CD4-positive, alpha-beta T cell (primary cell): ENCODE measurements at regions not wholly inside any gene's neighbourhood (a gene's known extent, or its start where the extent isn't known, plus 50 kb on each side); places are given as distances from the start of the nearest gene placed in this dataset.

ENCODE experiments used
- ATAC-seq: fragments of 200-7000 bp; cut with Tn5 transposase; one replicate; pipeline ENCODE4 v1.10.0; 2022; ENCODE audit warnings: mild to moderate bottlenecking; ENCODE audit not compliant: poor library complexity
- CTCF ChIA-PET: fragments of 350-600 bp; sonication (Branson Sonifier 250); formaldehyde crosslinking; loops from one replicate; lab custom pipeline; 2021; ENCODE audit warnings: antibody characterized with exemption, inconsistent platforms; lab: Charles Lee
- POLR2A ChIA-PET: fragments of 350-600 bp; sonication (Branson Sonifier 250); formaldehyde crosslinking; loops from one replicate; lab custom pipeline; 2021; ENCODE audit warnings: antibody characterized with exemption, inconsistent platforms; lab: Charles Lee
- DNase-seq, 14 experiments: peaks; one replicate each; pipeline ENCODE4 v3.0.0-alpha.2; 2013 to 2020; ENCODE audit warnings: mixed read lengths in 2 of 14
- H3K27ac ChIP-seq, 2 donors: one replicate each; pipeline versions ENCODE4 v1.5.1 to v1.7.0; 2013; ENCODE audit warnings: low read length in 2 of 2, low read depth in 1 of 2, mild to moderate bottlenecking in 1 of 2
- H3K27me3 ChIP-seq, 2 experiments: 1 replicate in 1 of 2; 2 replicates in 1 of 2; pipeline versions ENCODE4 v1.6.1 to v1.7.0; 2013; ENCODE audit warnings: low read length in 2 of 2, control low read depth in 1 of 2, mild to moderate bottlenecking in 1 of 2, moderate library complexity in 1 of 2; ENCODE audit not compliant: insufficient read depth in 2 of 2, control insufficient read depth in 1 of 2
- H3K36me3 ChIP-seq: one replicate; pipeline ENCODE4 v1.6.1; 2013; ENCODE audit warnings: low read length, control low read depth; ENCODE audit not compliant: insufficient read depth
- H3K4me1 ChIP-seq: one replicate; pipeline ENCODE4 v1.6.1; 2013; ENCODE audit warnings: low read length, control low read depth; ENCODE audit not compliant: insufficient read depth
- H3K4me3 ChIP-seq: one replicate; pipeline ENCODE4 v1.5.1; 2013; ENCODE audit warnings: mild to moderate bottlenecking, low read length, moderate library complexity
- H3K9me3 ChIP-seq, 2 experiments: 1 replicate in 1 of 2; 2 replicates in 1 of 2; pipeline versions ENCODE4 v1.6.1 to v1.7.0; 2013; ENCODE audit warnings: low read length in 2 of 2, mild to moderate bottlenecking in 2 of 2, control low read depth in 1 of 2, moderate library complexity in 1 of 2; ENCODE audit not compliant: control insufficient read depth in 1 of 2, insufficient read depth in 1 of 2
- H3K27ac Mint-ChIP-seq: one replicate; pipeline ENCODE4 v1.8.0; 2020; ENCODE audit warnings: mixed read lengths
- H3K27me3 Mint-ChIP-seq: one replicate; pipeline ENCODE4 v1.8.0; 2021; ENCODE audit warnings: mixed read lengths
- H3K36me3 Mint-ChIP-seq: one replicate; pipeline ENCODE4 v1.8.0; 2021; ENCODE audit warnings: low read depth, mixed read lengths
- H3K4me1 Mint-ChIP-seq: one replicate; pipeline ENCODE4 v1.8.0; 2021; ENCODE audit warnings: low read depth, mixed read lengths
- H3K4me3 Mint-ChIP-seq: one replicate; pipeline ENCODE4 v1.8.0; 2020; ENCODE audit warnings: mild to moderate bottlenecking, mixed read lengths
- H3K9me3 Mint-ChIP-seq: one replicate; pipeline ENCODE4 v1.8.0; 2020; ENCODE audit warnings: mixed read lengths
- CTCF ChIP-seq: fragments of 200-600 bp; IDR thresholded peaks from one replicate; pipeline ENCODE4 v1.8.0; 2022; ENCODE audit warnings: antibody characterized with exemption, mild to moderate bottlenecking
- intact Hi-C, 2 experiments: fragments of 100-400 bp; cut with DNase I in 1 of 2; cut with micrococcal nuclease in 1 of 2; formaldehyde crosslinking; loops; one replicate each; pipeline versions ENCODE4 v1.15.1 to v1.9.0; 2023 to 2025; cut with DNase I, micrococcal nuclease

- intact Hi-C loops: no loop called here
- no peak overlapping the region for H3K27ac Mint-ChIP-seq
- H3K36me3 Mint-ChIP-seq: no peaks in the 10 kb centered on the region
- CTCF ChIA-PET: no interaction called here
- Histone ChIP-seq H3K4me1 (no peaks in the 10 kb centered on the region), H3K36me3 (no peaks in the 10 kb centered on the region), H3K4me3 (no peak overlapping the region), H3K27me3 (no peaks in the 10 kb centered on the region), H3K27ac (no peak overlapping the region), H3K9me3 (peaks cover 0 to 3% of the 10 kb centered on the region in 2 experiments)
- ATAC-seq: no peak
- POLR2A ChIA-PET: no interaction called here
- H3K9me3 Mint-ChIP-seq: peaks cover 5% of the 10 kb centered on the region
- TF ChIP-seq CTCF: no peak
- H3K4me3 Mint-ChIP-seq: no peak overlapping the region
- no peaks in the 10 kb centered on the region for H3K4me1 Mint-ChIP-seq
- DNase-seq: no peak
- H3K27me3 Mint-ChIP-seq: no peaks in the 10 kb centered on the region
Observed at GRCh38 chr5:124283031-124283430, 463.4 kb downstream of the ZNF608 start.

DNA sequence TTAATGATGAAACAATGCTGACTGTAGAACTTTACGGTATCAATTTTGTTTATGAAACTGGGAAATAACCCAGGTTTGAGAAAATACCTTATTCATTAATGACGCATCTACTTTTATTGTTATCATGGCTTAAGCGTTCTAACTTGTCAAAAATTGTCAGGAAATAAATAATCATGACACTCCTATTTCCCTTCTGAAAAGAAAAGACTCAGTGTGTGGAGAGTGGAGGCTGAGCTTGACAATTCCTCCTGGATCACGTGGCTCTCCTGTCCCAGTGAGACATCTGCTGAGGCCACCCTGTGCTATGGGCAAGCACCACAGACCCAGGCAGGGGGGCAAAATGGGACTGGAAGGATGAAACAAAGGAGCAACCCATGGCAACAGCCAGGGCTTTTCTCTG lies 466.4 kb downstream of the ZNF608 start:
- Histone ChIP-seq H3K9me3 (no peaks in the 10 kb centered on the region), H3K27ac (no peak overlapping the region), H3K4me1 (no peaks in the 10 kb centered on the region), H3K4me3 (no peak overlapping the region), H3K36me3 (no peaks in the 10 kb centered on the region), H3K27me3 (no peaks in the 10 kb centered on the region)
- Mint-ChIP-seq H3K9me3 (peaks cover 2% of the 10 kb centered on the region), H3K4me3 (no peak overlapping the region), H3K27ac (no peak overlapping the region), H3K36me3 (no peaks in the 10 kb centered on the region), H3K27me3 (no peaks in the 10 kb centered on the region), H3K4me1 (no peaks in the 10 kb centered on the region)
- ChIA-PET CTCF (no interaction called here), POLR2A (no interaction called here)
- DNase-seq (no peak), ATAC-seq (no peak)
- intact Hi-C loops: no loop called here
- TF ChIP-seq CTCF: no peak

- Histone ChIP-seq H3K36me3 (no peaks in the 10 kb centered on the region), H3K27ac (no peak overlapping the region), H3K27me3 (no peaks in the 10 kb centered on the region), H3K9me3 (no peaks in the 10 kb centered on the region), H3K4me1 (no peaks in the 10 kb centered on the region), H3K4me3 (no peak overlapping the region)
- Mint-ChIP-seq H3K9me3 (peaks cover 2% of the 10 kb centered on the region), H3K4me1 (no peaks in the 10 kb centered on the region), H3K36me3 (no peaks in the 10 kb centered on the region), H3K4me3 (no peak overlapping the region), H3K27ac (no peak overlapping the region), H3K27me3 (no peaks in the 10 kb centered on the region)
- DNase-seq (no peak), ATAC-seq (no peak)
- no peak for TF ChIP-seq CTCF
- ChIA-PET CTCF (no interaction called here), POLR2A (no interaction called here)
- intact Hi-C loops: no loop called here
Observed at GRCh38 chr5:124279146-124279876, 467.1 kb downstream of the ZNF608 start.
